HEK293 (cell line): ENCODE measurements at regions not wholly inside any gene's neighbourhood (a gene's known extent, or its start where the extent isn't known, plus 50 kb on each side); places are given as distances from the start of the nearest gene placed in this dataset.

Source experiments
- CTCF ChIA-PET: fragments of 350-600 bp; formaldehyde crosslinking; extraction: SDS; loops from one replicate; lab custom pipeline; 2021; ENCODE audit warnings: antibody characterized with exemption; lab: Yijun Ruan, JAX
- POLR2A ChIA-PET: fragments of 300-600 bp; formaldehyde crosslinking; extraction: SDS; loops from one replicate; lab custom pipeline; 2020; ENCODE audit warnings: antibody characterized with exemption, inconsistent platforms; lab: Yijun Ruan, JAX
- H3K27ac ChIP-seq: fragments of 200-500 bp; sonication (Bioruptor generic); 2 replicates; pipeline ENCODE4 v1.5.1; 2014; ENCODE audit warnings: low read depth, low read length, control low read depth, inconsistent platforms; ENCODE audit errors: extremely low read depth
- H3K36me3 ChIP-seq, 2 experiments: fragments of 200-500 bp in 1 of 2; sonication (Bioruptor generic) in 1 of 2; 1 replicate in 1 of 2; 2 replicates in 1 of 2; pipeline ENCODE4 v1.5.1; 2014 to 2017; ENCODE audit warnings: inconsistent platforms in 2 of 2, low read length in 2 of 2; ENCODE audit not compliant: control insufficient read depth in 2 of 2, insufficient read depth in 1 of 2
- H3K4me1 ChIP-seq: fragments of 200-500 bp; sonication (Bioruptor generic); 2 replicates; pipeline ENCODE4 v1.5.1; 2014; ENCODE audit warnings: mild to moderate bottlenecking, low read length, inconsistent platforms; ENCODE audit not compliant: control insufficient read depth, insufficient read depth
- H3K4me3 ChIP-seq: 2 replicates; pipeline ENCODE4 v1.5.1; 2011; ENCODE audit warnings: low read depth, mild to moderate bottlenecking, control low read depth, low read length, moderate library complexity
- H3K9me3 ChIP-seq: fragments of 200-500 bp; sonication (Bioruptor generic); 2 replicates; pipeline ENCODE4 v1.5.1; 2014; ENCODE audit warnings: low read depth, low read length, inconsistent platforms; ENCODE audit not compliant: control insufficient read depth, insufficient read depth
- FEZF1 ChIP-seq: fragments of 450-650 bp; formaldehyde crosslinking; IDR thresholded peaks from 2 replicates; pipeline ENCODE4 v1.5.1; 2016; ENCODE audit warnings: missing biosample characterization, missing genetic modification characterization
- HOXC10 ChIP-seq: sonication (generic); formaldehyde crosslinking; IDR thresholded peaks from 2 replicates; pipeline ENCODE4 v1.8.1; 2023; ENCODE audit warnings: mild to moderate bottlenecking, missing genetic modification reagents
- INSM2 ChIP-seq: fragments of 450-650 bp; formaldehyde crosslinking; IDR thresholded peaks from 2 replicates; pipeline ENCODE4 v1.5.1; 2016; ENCODE audit warnings: missing biosample characterization, missing genetic modification characterization
- KLF10 ChIP-seq: fragments of 450-650 bp; IDR thresholded peaks from 2 replicates; pipeline ENCODE4 v1.5.1; 2018; ENCODE audit warnings: missing biosample characterization, mild to moderate bottlenecking, missing genetic modification characterization
- REPIN1 ChIP-seq: fragments of 450-650 bp; formaldehyde crosslinking; IDR thresholded peaks from 2 replicates; pipeline ENCODE4 v1.5.1; 2017; ENCODE audit warnings: missing biosample characterization, missing genetic modification characterization, low read depth
- SP3 ChIP-seq: fragments of 450-650 bp; formaldehyde crosslinking; IDR thresholded peaks from 2 replicates; pipeline ENCODE4 v1.5.1; 2016; ENCODE audit warnings: missing biosample characterization, missing genetic modification characterization
- SP7 ChIP-seq: fragments of 450-650 bp; formaldehyde crosslinking; IDR thresholded peaks from 2 replicates; pipeline ENCODE4 v1.5.1; 2016; ENCODE audit warnings: missing biosample characterization, missing genetic modification characterization
- ZNF184 ChIP-seq: fragments of 450-650 bp; IDR thresholded peaks from 2 replicates; pipeline ENCODE4 v1.5.1; 2018; ENCODE audit warnings: missing biosample characterization, mild to moderate bottlenecking, missing genetic modification characterization
- ZNF19 ChIP-seq: fragments of 450-650 bp; formaldehyde crosslinking; IDR thresholded peaks from 2 replicates; pipeline ENCODE4; 2016; ENCODE audit warnings: missing biosample characterization, missing genetic modification characterization, low read depth
- ZNF202 ChIP-seq: fragments of 450-650 bp; formaldehyde crosslinking; IDR thresholded peaks from 2 replicates; pipeline ENCODE4 v1.5.1; 2016; ENCODE audit warnings: missing biosample characterization, missing genetic modification characterization, borderline replicate concordance
- ZNF324 ChIP-seq: fragments of 450-650 bp; formaldehyde crosslinking; IDR thresholded peaks from 2 replicates; pipeline ENCODE4 v1.5.1; 2016; ENCODE audit warnings: missing biosample characterization, missing genetic modification characterization
- ZNF423 ChIP-seq: fragments of 450-650 bp; formaldehyde crosslinking; IDR thresholded peaks from 2 replicates; pipeline ENCODE4 v1.5.1; 2016; ENCODE audit warnings: missing biosample characterization, missing genetic modification characterization
- ZNF433 ChIP-seq: fragments of 450-650 bp; formaldehyde crosslinking; IDR thresholded peaks from 2 replicates; pipeline ENCODE4 v1.5.1; 2016; ENCODE audit warnings: missing biosample characterization, missing genetic modification characterization, low read depth
- ZNF561 ChIP-seq: fragments of 450-650 bp; IDR thresholded peaks from 2 replicates; pipeline ENCODE4 v1.5.1; 2018; ENCODE audit warnings: missing biosample characterization, missing genetic modification characterization, borderline replicate concordance
- ZNF623 ChIP-seq: fragments of 450-650 bp; formaldehyde crosslinking; IDR thresholded peaks from 2 replicates; pipeline ENCODE4 v1.5.1; 2016; ENCODE audit warnings: missing biosample characterization, missing genetic modification characterization
- ZNF658 ChIP-seq: fragments of 450-650 bp; formaldehyde crosslinking; IDR thresholded peaks from 2 replicates; pipeline ENCODE4; 2016; ENCODE audit warnings: missing biosample characterization, missing genetic modification characterization
- ZNF747 ChIP-seq: fragments of 450-650 bp; formaldehyde crosslinking; IDR thresholded peaks from 2 replicates; pipeline ENCODE4 v1.5.1; 2016; ENCODE audit warnings: missing biosample characterization, missing genetic modification characterization
- ZNF76 ChIP-seq: fragments of 450-650 bp; formaldehyde crosslinking; IDR thresholded peaks from 2 replicates; pipeline ENCODE4; 2016; ENCODE audit warnings: low read depth, missing biosample characterization, missing genetic modification characterization, borderline replicate concordance
- ZNF777 ChIP-seq: fragments of 450-650 bp; formaldehyde crosslinking; IDR thresholded peaks from 2 replicates; pipeline ENCODE4 v1.5.1; 2017; ENCODE audit warnings: missing biosample characterization, missing genetic modification characterization, borderline replicate concordance
- ZNF785 ChIP-seq: fragments of 450-650 bp; formaldehyde crosslinking; IDR thresholded peaks from 2 replicates; pipeline ENCODE4 v1.5.1; 2016; ENCODE audit warnings: missing biosample characterization, missing genetic modification characterization
- ZNF792 ChIP-seq: fragments of 450-650 bp; formaldehyde crosslinking; IDR thresholded peaks from 2 replicates; pipeline ENCODE4 v1.5.1; 2016; ENCODE audit warnings: missing biosample characterization, missing genetic modification characterization
- ZNF843 ChIP-seq: fragments of 450-650 bp; formaldehyde crosslinking; IDR thresholded peaks from 2 replicates; pipeline ENCODE4 v1.5.1; 2016; ENCODE audit warnings: missing biosample characterization, missing genetic modification characterization
- ZSCAN18 ChIP-seq: fragments of 450-650 bp; formaldehyde crosslinking; IDR thresholded peaks from 2 replicates; pipeline ENCODE4 v1.5.1; 2016; ENCODE audit warnings: missing biosample characterization, missing genetic modification characterization
- TF ChIP-seq, protein P1 (sequence below): fragments of 450-650 bp; formaldehyde crosslinking; IDR thresholded peaks from 2 replicates; pipeline ENCODE4 v1.5.1; 2016; ENCODE audit warnings: missing biosample characterization, missing genetic modification characterization
- TF ChIP-seq, protein P2 (sequence below): fragments of 450-650 bp; formaldehyde crosslinking; IDR thresholded peaks from 2 replicates; pipeline ENCODE4 v1.5.1; 2016; ENCODE audit warnings: missing biosample characterization, missing genetic modification characterization
- TF ChIP-seq, protein P3 (sequence below): fragments of 450-650 bp; formaldehyde crosslinking; IDR thresholded peaks from 2 replicates; pipeline ENCODE4 v1.5.1; 2016; ENCODE audit warnings: missing biosample characterization, missing genetic modification characterization
- TF ChIP-seq, protein P4 (sequence below): fragments of 450-650 bp; formaldehyde crosslinking; IDR thresholded peaks from 2 replicates; pipeline ENCODE4 v1.5.1; 2017; ENCODE audit warnings: missing biosample characterization, missing genetic modification characterization

- TF ChIP-seq, protein P1, sequence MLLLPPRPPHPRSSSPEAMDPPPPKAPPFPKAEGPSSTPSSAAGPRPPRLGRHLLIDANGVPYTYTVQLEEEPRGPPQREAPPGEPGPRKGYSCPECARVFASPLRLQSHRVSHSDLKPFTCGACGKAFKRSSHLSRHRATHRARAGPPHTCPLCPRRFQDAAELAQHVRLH (tag by site-specific recombination): no peak
- no peak for TF ChIP-seq SP7 (tag by site-specific recombination)
- no peak for TF ChIP-seq ZNF623
- no peak for TF ChIP-seq SP3
- TF ChIP-seq ZNF423 (tag by site-specific recombination): no peak
- TF ChIP-seq ZNF202 (tag by site-specific recombination): no peak
- no peak for TF ChIP-seq REPIN1 (tag by site-specific recombination)
- TF ChIP-seq ZNF747: no peak
- TF ChIP-seq HOXC10 (CRISPR knock-in tag): no peak
- no peak for TF ChIP-seq ZNF777 (tag by site-specific recombination)
- TF ChIP-seq ZNF561 (tag by site-specific recombination): no peak
- no peak for TF ChIP-seq ZNF19
- TF ChIP-seq ZNF324 (tag by site-specific recombination): no peak
- no peak for TF ChIP-seq ZNF658 (tag by site-specific recombination)
- TF ChIP-seq, protein P2, sequence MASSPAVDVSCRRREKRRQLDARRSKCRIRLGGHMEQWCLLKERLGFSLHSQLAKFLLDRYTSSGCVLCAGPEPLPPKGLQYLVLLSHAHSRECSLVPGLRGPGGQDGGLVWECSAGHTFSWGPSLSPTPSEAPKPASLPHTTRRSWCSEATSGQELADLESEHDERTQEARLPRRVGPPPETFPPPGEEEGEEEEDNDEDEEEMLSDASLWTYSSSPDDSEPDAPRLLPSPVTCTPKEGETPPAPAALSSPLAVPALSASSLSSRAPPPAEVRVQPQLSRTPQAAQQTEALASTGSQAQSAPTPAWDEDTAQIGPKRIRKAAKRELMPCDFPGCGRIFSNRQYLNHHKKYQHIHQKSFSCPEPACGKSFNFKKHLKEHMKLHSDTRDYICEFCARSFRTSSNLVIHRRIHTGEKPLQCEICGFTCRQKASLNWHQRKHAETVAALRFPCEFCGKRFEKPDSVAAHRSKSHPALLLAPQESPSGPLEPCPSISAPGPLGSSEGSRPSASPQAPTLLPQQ (tag by site-specific recombination): no peak
- no peak for TF ChIP-seq ZNF785
- TF ChIP-seq FEZF1 (tag by site-specific recombination): no peak
- no peak for TF ChIP-seq ZSCAN18 (tag by site-specific recombination)
- ChIA-PET POLR2A (no interaction called here), CTCF (no interaction called here)
- Histone ChIP-seq H3K9me3 (no peaks in the 10 kb centered on the region), H3K4me3 (no peak overlapping the region), H3K4me1 (no peaks in the 10 kb centered on the region), H3K36me3 (no peaks in the 10 kb centered on the region), H3K27ac (no peak overlapping the region)
Measured at GRCh38 chr3:118098827-118099226, 935.8 kb downstream of the IGSF11 start.

DNA sequence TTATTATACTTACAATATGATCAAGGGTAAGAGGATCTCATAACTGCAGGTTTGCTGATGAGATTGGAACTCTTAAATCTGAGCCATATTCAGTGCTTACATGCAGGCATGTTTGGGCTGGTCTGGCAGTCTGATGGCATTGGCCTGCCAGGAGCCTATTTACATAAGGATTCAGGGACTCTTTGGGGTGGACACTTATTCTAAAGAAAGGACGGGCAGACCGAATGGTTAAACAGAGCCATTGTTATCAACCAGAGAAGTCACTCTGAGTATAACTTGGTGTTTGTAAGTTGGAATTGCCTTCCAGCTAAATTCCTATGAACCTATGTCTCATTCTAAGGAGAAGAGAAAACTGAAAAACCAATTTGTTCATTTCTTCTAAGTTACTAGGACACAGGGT is 932.8 kb downstream of the IGSF11 start:
- H3K36me3 ChIP-seq: no peaks in the 10 kb centered on the region
- H3K4me3 ChIP-seq: no peak overlapping the region
- no peaks in the 10 kb centered on the region for H3K4me1 ChIP-seq
- CTCF ChIA-PET: no interaction called here
- no peak overlapping the region for H3K27ac ChIP-seq
- no peaks in the 10 kb centered on the region for H3K9me3 ChIP-seq
- POLR2A ChIA-PET: no interaction called here
- TF ChIP-seq, protein P3, sequence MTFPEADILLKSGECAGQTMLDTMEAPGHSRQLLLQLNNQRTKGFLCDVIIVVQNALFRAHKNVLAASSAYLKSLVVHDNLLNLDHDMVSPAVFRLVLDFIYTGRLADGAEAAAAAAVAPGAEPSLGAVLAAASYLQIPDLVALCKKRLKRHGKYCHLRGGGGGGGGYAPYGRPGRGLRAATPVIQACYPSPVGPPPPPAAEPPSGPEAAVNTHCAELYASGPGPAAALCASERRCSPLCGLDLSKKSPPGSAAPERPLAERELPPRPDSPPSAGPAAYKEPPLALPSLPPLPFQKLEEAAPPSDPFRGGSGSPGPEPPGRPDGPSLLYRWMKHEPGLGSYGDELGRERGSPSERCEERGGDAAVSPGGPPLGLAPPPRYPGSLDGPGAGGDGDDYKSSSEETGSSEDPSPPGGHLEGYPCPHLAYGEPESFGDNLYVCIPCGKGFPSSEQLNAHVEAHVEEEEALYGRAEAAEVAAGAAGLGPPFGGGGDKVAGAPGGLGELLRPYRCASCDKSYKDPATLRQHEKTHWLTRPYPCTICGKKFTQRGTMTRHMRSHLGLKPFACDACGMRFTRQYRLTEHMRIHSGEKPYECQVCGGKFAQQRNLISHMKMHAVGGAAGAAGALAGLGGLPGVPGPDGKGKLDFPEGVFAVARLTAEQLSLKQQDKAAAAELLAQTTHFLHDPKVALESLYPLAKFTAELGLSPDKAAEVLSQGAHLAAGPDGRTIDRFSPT (tag by site-specific recombination): no peak
- TF ChIP-seq KLF10 (tag by site-specific recombination) (no peak), ZNF792 (tag by site-specific recombination) (no peak), ZNF843 (no peak), ZNF433 (tag by site-specific recombination) (no peak), ZNF76 (no peak), SP7 (tag by site-specific recombination) (no peak), ZNF184 (no peak), INSM2 (tag by site-specific recombination) (no peak), ZNF658 (tag by site-specific recombination) (no peak)
- TF ChIP-seq, protein P4, sequence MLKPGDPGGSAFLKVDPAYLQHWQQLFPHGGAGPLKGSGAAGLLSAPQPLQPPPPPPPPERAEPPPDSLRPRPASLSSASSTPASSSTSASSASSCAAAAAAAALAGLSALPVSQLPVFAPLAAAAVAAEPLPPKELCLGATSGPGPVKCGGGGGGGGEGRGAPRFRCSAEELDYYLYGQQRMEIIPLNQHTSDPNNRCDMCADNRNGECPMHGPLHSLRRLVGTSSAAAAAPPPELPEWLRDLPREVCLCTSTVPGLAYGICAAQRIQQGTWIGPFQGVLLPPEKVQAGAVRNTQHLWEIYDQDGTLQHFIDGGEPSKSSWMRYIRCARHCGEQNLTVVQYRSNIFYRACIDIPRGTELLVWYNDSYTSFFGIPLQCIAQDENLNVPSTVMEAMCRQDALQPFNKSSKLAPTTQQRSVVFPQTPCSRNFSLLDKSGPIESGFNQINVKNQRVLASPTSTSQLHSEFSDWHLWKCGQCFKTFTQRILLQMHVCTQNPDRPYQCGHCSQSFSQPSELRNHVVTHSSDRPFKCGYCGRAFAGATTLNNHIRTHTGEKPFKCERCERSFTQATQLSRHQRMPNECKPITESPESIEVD (tag by site-specific recombination): no peak
